Vagina (tissue), 2 donors: ENCODE measurements at regions not wholly inside any gene's neighbourhood (a gene's known extent, or its start where the extent isn't known, plus 50 kb on each side); places are given as distances from the start of the nearest gene placed in this dataset.

Experiments used
- CTCF ChIP-seq, 3 experiments: fragments of 450-650 bp in 2 of 3; fragments of 200-600 bp in 1 of 3; sonication (generic) in 1 of 3; IDR thresholded peaks; one replicate each; pipeline ENCODE4 v1.5.1; 2017 to 2019; ENCODE audit warnings: antibody characterized with exemption in 3 of 3, mild to moderate bottlenecking in 2 of 3, moderate library complexity in 2 of 3
- POLR2A ChIP-seq, 2 donors: fragments of 450-650 bp; IDR thresholded peaks; one replicate each; pipeline ENCODE4 v1.6.1; 2017; ENCODE audit warnings: antibody characterized with exemption in 2 of 2, mild to moderate bottlenecking in 2 of 2, moderate library complexity in 2 of 2
- POLR2AphosphoS5 ChIP-seq, 2 donors: sonication (generic); formaldehyde crosslinking; IDR thresholded peaks; one replicate each; pipeline ENCODE4 v1.9.0; 2017; ENCODE audit warnings: antibody characterized with exemption in 2 of 2, mild to moderate bottlenecking in 2 of 2, low read depth in 1 of 2; ENCODE audit not compliant: insufficient read depth in 1 of 2

DNA sequence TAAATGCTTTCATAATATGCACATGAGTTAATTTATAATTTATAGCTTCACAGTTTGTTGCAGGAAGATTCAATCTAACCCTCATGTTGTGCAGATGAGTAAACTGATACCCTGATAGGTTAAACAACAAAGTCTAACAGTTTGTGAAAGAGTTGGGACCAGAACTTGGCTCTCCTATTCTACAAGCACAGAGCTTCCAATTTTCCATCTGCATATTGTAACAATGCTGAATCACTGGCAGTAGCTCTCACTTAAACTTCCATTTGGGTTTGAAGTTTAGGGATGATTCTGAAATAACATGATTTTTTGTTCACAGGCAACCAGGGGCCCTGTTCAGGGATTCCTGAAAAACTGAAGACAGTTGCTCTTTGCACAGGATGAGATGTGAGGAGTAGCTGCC lies 179.3 kb downstream of the XPNPEP1 start:
- TF ChIP-seq CTCF (IDR thresholded peaks at IDR 0.05) (no peak), POLR2A (IDR thresholded peaks at IDR 0.05) (no peak), POLR2AphosphoS5 (IDR thresholded peaks at IDR 0.05; ENCODE audit: insufficient read depth in 1 of 2, low read depth in 1 of 2) (no peak)
